ENCODE measurements at regions not wholly inside any gene's neighbourhood (a gene's known extent, or its start where the extent isn't known, plus 50 kb on each side); places are given as distances from the start of the nearest gene placed in this dataset.
"Not testable (repeated sequence)": the region's sequence is repeated elsewhere in the genome, so short reads cannot be mapped to it uniquely, and the experiment has no call there.

DNA sequence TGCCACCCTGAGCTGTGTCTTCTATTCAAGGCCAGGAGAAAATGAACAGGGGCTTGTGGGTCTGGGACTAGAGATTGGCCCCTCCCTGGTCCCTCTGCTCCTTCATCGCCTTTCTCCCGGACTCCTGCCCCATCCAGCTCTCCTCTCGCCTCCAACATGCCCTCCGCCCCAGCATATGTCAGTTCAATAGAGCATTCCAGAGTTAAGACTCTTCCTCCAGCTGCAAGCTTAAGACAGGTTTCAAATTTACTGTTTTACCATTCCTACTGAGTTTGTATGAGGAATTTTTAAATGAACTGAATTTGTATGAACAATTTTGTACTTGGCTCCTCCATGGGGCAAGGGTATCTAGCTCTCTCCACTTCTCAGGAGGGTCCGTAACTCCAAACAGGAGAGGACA lies 195.6 kb downstream of the TBC1D2B start:
- DNase-seq: no peak

DNA sequence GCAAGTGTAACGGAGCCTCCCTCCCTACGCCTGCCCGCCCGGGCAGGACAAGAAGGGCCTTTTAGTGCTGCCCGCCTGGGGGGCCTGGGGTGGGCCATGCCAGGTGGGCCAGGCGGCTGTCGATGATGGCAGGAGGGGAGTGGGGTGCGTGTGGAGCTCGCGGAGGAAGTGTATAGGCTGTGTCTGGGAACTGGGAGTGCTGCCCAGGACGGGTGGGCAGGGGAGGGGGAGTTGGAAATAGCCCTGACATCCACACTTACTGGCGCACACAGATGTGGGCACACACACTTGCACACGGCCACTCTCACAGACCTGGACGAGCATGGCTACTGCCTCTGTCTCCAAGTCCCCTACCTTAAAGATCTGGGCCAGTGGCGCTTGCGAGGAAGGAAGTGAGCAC lies 196.0 kb downstream of the TBC1D2B start:
- not testable (repeated sequence) for DNase-seq

DNA sequence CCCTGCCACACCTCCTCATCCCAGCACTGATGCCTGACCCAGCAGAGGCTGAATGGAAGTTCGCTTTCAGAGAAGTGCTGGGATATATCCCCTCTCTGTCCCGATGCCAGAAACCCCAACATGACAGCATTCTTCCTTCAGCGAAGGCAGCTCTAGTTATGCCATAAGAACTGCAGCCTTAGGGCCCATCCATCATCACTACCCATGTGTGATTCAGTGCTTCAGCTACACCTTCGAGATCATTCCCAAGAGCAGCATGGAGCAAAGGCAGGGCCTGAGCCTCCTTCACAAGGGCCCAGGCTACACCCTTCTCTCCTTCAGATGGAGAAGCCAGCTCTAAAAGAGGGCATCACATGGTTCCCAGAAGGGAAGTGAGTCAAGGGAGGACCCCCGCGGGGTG lies 198.0 kb downstream of the TBC1D2B start:
- not testable (repeated sequence) for DNase-seq

DNA sequence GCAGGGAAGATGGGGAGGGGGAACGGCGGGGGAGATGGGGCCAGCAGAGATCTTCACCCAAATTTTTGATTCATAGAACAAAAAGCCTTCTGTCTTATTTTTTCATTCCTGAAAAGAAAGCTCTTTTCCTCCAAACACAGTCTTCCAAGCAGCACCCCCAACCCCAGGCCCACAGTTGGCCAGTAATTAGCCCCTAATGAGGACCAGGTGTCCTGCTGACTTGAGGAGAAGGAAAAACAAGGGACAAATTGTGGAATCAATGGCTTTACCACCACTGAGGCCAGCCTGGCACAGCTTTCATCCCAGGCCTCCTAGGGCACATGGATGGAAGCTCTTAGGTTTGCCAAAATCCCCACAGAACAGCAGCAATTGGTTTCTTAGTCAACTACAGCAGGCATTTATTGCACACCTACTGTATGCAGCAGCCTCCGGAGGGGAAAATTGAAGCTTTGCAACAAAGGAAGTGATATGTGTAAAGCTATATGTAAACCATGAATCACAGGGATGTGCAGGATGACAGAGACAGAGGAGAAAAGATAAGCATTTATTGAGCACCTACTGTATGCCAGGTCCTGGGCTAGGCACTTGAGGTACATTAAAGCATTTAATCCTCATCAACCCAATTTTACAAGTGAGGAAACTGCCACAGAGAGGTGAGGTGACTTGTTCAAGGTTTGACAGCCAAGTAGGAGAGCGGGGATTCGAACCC lies 199.5 kb downstream of the TBC1D2B start:
- DNase-seq: no peak

DNA sequence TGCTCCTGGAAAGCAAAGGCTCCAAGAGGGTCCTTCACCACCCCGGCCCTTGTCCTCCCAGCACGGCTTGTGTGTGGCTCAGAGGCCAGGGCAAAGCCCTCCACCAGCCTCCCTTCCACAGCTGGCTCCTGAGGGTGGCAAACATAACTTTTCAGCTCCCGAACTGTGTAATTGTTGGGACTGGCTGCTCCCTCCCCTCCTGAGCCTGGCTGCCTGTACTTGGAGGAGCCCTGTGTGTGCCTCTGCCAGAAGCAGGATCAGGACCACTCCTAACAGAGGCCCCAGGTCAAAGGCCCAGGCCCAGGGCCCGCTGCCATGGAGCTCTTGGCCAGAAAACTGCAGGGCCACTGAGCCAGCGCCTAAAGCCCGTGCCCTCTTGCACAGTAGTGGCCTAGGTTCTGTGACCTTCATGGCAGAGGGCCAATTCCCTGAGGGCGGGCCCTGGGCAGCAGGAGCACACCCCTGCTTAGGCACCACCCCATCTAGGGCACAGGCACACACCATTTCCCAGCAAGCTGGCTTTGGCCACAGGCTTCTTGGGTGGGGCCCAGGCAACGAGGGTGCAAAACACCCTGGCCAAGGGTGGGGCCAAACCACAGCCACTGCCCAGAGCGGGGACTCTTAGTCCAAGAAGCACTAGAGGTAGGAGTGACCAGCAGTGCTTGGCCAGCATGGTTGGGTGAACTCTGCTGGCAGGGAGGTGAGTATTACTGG lies 201.2 kb downstream of the TBC1D2B start:
- DNase-seq: not testable (repeated sequence)

DNA sequence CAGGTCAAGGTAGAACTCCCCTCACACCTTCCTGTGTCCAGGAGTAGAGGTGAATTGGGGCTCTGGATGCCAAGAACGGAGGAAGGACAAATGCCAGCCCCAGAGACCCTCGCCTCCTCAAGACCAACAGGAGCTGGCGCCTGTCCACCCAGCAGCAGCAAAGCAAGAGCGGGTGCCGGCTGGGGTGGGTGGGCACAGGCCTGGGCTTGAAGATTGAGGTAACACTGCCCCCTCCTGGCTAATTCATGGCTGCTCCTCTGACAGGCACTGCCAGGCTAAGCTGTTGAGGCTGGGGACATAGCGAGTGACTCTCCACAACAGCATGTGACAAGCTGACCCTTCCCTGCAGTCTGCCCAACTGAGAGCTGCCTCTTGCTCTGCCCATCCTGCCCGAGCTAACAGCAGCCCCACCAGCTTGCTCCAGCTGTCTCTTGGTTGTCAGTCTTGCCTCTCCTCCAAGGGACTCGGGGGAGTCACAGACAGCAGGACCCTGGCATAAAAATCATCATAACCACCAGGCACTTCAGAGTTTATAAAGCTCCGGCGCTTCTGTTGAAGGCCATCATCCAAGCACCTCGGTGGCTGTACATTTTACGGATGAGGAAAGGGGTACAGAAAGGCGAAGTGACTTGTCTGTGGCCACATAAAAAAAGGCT lies 202.3 kb downstream of the TBC1D2B start:
- DNase-seq: peak in 48 of 56 donors; percentile 3 to 76 (median 41)

DNA sequence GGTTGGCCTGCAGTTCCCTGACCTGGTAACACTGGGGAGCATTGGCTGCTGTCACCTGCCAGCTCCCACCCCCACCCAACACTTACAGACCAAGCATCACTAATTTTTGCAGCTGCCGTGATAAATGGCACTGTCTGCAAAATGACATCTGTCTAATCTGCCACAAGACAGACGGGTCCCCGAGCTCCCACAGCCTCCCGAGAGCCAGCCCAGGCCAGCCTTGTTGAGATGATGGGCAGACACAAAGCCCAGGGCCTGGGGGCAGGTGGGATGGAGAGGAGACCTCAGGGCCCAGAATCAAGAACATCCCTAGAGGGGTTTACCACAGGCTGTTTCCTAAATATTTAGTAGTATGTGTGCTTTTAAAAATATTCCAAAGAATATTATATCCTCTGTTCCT lies 203.4 kb downstream of the TBC1D2B start:
- DNase-seq: no peak

DNA sequence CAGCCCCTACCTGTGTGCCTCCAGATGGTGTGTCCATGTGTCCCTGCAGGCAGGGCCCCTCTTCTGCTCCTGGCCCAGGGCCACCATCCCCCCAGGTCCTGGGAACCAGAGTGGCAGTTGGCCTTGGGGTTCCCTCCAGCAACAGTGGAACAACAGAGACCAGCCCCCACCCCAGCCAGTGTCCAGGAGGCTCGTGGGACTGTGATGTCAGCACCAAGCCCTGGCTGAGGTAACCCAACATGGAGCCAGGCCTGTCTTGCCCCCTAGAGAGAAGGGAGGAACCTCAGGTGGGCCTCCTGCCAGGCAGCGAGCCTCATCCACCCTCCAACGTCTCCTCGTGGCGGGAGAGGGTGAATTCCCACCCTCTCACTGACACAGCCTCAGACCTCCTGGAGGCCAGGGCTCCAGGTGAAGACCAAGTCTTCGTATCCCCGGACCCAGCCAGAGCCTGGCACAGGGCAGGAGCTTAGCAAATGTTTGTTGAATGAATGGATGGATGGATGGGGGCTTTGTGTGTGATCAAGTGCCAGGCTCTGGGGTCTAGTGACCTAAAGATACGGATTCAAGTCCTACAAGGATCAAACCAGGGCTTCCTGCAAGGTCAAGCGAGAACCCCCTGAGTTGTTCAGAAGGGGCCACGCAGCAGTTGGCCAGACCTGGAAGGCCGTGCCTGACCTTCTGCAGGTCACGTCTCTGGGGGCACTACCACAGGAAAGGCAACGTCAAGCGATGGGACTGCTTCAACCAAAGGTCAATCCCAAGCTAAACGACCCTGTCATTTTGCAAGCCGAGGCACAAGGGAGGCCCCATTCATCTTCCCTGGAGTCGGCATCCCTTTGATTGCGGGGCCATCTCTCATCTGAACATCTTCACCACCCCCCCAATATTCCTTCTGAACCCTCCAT lies 204.7 kb downstream of the TBC1D2B start:
- not testable (repeated sequence) for DNase-seq

DNA sequence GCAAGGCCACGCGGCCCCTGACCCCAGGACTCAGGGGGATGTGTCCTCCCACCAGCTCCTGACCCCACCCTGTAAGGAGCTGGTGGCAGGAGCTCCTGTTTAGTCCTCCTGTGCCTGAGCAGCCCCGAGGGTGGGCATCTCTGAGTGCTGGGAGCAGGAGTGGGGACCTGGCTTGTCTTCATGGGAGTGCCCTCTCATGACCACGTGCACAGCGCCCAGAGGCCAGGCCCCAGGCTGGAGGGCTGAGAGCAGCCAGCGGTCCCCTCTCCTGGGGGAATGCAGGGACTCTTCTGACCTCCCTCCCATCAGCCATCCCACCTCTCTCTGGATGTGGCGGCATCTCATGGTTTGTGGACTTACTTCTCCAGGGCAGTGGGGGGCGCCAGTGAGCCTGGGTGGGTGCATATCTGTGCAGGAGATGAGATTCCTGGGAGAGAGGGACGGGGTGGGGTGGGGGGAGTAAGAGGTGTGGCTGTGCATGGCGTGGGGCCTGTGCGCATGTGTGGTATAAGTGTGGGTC lies 205.6 kb downstream of the TBC1D2B start:
- DNase-seq: no peak

DNA sequence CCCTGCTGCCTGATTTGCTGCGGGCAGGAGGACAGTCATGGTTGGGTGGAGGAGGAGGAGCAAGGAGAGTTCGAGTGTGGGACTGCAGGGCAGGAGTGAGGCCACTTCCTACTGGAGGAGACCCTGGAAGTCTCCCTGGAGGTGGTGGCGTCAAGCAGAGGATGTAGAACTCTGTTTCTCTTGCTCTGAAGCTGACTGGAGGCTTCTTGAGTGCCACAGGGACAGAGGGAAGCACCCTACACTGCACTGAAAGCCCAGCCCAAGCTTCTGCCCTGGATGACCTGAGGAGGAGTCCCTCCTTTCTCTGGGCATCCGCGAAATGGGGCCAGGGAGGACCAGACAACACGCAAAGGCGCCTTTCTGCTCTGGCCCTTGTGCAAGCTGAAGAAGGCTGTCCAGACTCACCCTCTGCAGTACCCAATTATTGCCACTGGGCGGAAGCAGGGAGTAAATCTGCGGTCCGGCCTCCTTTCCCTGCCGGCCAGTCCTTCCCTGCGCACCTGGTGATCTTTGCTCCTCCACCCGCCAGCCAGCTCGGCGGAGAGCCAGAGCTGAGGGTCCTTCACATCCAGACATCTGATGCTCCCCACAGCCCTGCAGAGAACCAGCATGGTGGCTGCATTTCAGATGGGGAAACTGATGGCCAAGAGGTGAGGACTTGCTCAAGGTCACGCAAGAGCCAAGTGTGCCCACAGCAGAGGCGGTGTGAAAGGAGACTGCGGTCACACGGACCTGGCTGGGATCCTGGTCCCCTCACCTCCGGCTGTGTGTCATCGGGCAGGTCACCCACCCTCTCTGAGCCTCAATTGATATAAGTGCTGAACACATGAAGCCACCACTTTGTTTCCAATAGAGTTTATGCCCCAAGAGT lies 207.1 kb downstream of the TBC1D2B start:
- peak in 34 of 56 donors; percentile 8 to 67 (median 28) for DNase-seq

DNA sequence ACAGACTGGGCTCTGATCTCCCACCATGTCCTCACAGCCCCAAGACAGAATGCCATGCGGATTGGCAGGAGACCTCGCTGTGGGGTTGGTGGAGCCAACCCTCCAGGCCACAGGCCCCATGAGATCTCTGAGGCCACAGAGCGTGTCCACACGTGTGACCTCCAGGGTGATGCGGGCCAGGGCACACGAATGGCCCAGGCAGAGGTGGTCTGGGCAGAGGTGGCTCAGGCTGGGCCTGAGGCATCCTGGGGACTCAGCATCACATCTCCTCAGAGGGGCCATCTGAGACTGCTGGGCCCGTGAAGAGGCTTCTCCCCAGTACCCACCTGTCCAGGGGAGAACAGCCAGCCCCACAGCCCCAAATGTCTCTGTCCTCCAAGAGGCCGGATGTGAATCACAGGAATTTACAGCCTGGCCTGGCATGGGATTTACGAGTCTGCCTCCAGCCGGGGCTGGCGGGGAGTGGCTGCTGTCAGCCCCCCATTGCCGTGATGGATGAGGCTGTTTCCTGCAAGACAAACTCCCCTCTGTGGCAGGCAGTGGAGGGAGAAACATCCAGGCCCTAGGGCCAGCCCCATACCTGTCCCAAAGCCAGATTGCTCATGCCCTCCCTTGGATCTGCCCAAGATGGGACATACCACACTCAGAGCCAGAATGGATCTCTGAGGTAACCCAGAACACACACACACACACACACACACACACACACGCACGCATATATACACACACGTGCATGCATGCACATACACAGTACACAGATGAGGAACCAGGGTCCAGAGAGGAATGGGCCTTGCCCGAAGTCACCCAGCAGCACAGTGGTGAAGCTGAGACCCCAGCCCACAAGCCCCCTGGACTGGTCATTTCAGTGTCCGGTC lies 208.3 kb downstream of the TBC1D2B start:
- DNase-seq: no peak

DNA sequence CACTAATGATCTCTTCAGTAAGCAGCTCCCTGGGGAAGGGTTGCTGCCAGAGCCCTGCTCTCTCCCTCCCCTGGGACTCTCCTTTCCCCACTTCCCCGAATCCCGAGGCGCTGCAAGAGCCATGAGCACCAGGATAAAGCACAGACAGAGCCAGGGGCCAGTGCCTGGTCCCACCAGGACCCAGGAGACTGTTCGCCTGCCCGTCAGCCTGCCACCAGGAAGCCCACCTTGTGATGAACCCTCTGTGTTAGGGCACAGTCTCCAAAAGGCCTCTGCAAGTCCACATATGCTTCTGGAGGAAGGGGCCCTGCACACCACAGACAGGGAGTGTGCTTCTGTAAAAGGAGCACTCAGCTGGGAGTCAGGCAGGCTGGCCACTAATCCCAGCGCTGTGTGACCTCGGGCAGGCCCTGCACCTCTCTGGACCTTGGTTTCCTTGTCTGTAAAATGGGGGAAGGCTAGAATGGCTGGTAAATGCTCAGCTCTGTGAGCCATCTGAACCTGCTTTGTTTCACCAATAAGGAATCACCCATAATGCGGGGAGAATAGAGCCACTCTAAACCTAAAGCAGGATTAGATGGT lies 209.4 kb downstream of the TBC1D2B start:
- not testable (repeated sequence) for DNase-seq

DNA sequence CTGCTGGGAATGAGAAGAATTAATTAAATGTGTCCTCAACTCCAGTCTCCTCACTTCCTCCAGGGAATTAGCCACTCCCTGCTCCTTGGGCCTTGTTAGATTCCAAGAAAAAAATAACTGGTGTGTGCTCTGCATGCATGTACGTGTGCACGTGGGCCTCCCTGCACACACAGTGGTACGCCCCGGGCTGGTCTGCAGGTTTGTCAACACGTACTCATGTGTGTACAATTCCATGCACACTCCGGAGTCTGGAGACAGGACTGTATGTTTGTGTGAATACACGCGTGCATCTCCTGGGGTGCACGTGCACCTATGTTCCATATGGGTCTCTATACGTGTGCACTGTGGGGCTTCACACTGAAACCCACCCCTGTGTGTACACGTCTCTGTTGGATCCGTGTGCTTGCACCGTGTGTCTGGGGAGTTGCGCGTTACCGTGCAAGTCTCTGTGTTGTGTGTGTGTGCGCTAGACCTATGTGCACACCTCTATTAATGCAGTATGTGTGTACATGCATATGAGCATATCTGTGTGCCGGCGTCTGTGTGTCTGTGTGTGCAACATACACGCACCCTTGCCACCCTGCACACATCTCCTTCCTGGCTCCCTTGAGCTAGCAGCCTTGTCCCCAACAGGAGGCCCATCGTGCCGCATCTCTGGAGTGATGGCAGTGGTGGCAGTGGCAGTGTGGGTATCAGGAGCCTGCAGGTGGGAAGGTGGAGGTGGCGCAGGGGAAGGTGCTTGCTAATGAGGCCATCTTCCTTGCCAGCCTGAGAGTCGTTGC lies 210.1 kb downstream of the TBC1D2B start:
- DNase-seq: no peak

DNA sequence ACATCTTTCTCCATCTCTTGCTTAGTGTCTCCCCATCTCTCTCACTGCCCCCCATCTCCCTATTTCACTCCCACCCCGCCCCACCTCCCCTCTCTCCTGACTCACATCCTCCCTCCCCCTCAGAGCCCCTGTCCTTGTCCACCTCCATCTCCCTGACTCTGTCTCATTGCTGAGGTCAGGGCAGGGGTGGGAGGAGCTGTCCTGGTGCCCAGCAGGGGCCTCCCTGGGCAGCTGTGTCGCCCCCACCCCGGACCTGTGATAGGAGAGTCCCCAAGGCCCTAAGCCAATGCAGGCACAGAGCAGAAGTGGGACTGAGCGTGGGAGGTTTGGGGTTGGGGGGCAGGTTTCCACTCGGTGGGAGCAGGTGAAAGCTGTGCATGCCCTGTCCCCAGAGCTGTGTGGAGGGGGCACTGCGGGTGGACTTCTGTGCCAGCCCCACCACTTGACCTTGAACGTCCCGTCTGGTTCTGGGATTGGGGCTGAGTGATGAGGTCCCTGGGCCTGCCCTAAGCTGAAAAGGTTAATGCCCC lies 210.8 kb downstream of the TBC1D2B start:
- DNase-seq: no peak

DNA sequence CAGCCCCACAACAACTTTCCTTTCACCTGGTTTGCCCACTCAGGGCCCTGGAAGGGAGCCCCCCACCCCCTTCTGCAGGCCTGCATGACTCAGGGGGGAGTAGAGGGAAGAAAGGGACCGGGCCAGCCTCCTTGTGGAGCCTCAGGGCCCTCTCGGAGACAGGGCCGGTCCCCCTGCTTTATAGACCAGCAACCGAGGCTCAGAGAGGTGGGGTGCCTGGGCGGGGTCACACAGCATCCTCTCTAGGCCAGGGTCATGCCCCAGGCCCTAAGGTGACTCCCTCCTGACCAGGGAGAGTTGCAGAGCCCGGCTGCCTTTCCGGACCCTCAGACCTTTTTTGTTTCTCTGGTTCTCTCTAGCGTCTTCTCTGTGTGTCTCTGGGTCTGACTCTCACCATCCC lies 211.3 kb downstream of the TBC1D2B start:
- no peak for DNase-seq

DNA sequence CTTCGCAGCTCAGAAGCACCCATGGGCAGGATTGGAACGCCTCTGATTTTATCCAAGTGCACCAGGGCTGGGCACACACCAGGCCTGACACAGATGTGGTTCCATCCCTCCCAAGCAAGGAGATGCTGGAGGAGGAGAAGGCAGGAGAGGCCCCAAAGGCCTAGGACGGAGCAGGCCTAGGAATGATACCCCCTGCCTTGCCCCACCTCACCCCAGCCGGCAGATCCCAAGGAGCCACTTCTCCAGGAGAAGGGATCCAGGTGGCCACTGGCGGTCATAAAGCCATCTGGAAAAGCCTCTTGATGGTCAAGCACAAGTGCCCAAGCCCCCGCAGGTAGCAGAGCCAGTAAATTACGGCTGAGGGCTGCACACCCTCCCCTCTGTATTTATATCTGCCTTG lies 211.8 kb downstream of the TBC1D2B start:
- no peak for DNase-seq

DNA sequence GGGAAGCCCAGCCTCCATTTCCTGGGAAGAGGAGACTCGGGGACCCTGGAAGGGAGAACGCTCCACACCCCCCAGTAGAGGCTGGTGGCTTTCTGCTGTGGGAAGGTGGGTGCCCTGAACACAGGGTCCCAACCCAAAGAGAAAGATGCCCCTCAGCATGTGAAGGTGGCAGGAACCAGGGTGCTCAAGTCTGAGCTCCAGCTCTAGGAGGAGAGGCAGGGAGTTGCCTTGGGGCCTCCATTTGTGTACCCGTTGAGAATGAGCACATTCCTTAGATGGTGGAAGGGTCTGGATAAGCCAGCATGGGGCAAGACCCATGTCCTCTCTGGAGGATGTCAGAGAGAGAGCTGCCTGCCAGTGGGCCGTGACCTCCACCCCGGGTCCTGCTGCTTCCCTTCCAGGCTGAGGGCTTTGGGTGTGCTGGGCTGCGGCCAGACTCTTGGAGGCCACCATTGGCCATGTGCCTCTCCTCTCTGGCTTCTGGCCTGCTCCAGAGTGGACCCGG lies 212.4 kb downstream of the TBC1D2B start:
- no peak for DNase-seq

All from amygdala (tissue), 56 donors.